Endothelial cell of umbilical vein (primary cell): ENCODE measurements at regions not wholly inside any gene's neighbourhood (a gene's known extent, or its start where the extent isn't known, plus 50 kb on each side); places are given as distances from the start of the nearest gene placed in this dataset.

Source experiments
- BruUV-seq: library from RNA; stranded (reverse); fragments of 400-500 nt; replicated peaks from 2 replicates; lab custom pipeline; 2021; lab: Mats Ljungman, UMichigan
- CTCF ChIA-PET: fragments of 300-600, 350-600 bp; sonication (Branson Sonifier 250); formaldehyde crosslinking; loops from one replicate; lab custom pipeline; 2021; ENCODE audit warnings: antibody characterized with exemption, inconsistent platforms; lab: Charles Lee
- POLR2A ChIA-PET: fragments of 300-600, 350-600 bp; sonication (Branson Sonifier 250); formaldehyde crosslinking; loops from one replicate; lab custom pipeline; 2021; ENCODE audit warnings: antibody characterized with exemption, inconsistent platforms; lab: Charles Lee
- DNase-seq: peaks from one replicate; pipeline ENCODE4 v3.0.0-alpha.2; 2011; ENCODE audit warnings: low read depth, low spot score
- FAIRE-seq: peaks from 2 replicates; lab custom pipeline; 2011; peaks lifted over from hg19 to GRCh38; lab: Jason Lieb, UNC
- H2AFZ ChIP-seq: 2 replicates; pipeline ENCODE4 v1.6.0; 2012; ENCODE audit warnings: low read depth, low read length, control low read depth, inconsistent platforms
- H3K27ac ChIP-seq: 2 replicates; pipeline ENCODE4 v1.5.1; 2011; ENCODE audit warnings: low read depth, mild to moderate bottlenecking, control low read depth, low read length, moderate library complexity; ENCODE audit not compliant: insufficient read depth
- H3K27me3 ChIP-seq, 2 experiments: 2 replicates each; pipeline versions ENCODE4 v1.6.0 to v1.6.1; 2011; ENCODE audit warnings: low read length in 2 of 2, mixed read lengths in 1 of 2; ENCODE audit not compliant: control insufficient read depth in 2 of 2, insufficient read depth in 2 of 2
- H3K36me3 ChIP-seq, 2 experiments: 2 replicates in 1 of 2; 3 replicates in 1 of 2; pipeline ENCODE4 v1.5.1; 2011; ENCODE audit warnings: low read length in 2 of 2, mild to moderate bottlenecking in 1 of 2, moderate library complexity in 1 of 2; ENCODE audit not compliant: control insufficient read depth in 2 of 2, insufficient read depth in 2 of 2; ENCODE audit errors: extremely low read depth in 1 of 2
- H3K4me1 ChIP-seq: 3 replicates; pipeline ENCODE4 v1.5.1; 2011; ENCODE audit warnings: mild to moderate bottlenecking, low read length; ENCODE audit not compliant: control insufficient read depth, insufficient read depth; ENCODE audit errors: extremely low read depth
- H3K4me2 ChIP-seq: 2 replicates; pipeline ENCODE4 v1.6.1; 2011; ENCODE audit warnings: low read length, control low read depth, mixed read lengths; ENCODE audit not compliant: insufficient read depth
- H3K4me3 ChIP-seq, 3 experiments: fragments of 200-600 bp in 1 of 3; sonication (generic), shearing (Covaris generic) in 1 of 3; replicated peaks in 1 of 3; 2 replicates each; pipeline ENCODE4 v1.5.1; 2011 to 2016; ENCODE audit warnings: control low read depth in 3 of 3, low read length in 3 of 3, mild to moderate bottlenecking in 2 of 3, inconsistent platforms in 1 of 3, low read depth in 1 of 3, moderate library complexity in 1 of 3; ENCODE audit not compliant: insufficient read depth in 1 of 3
- H3K79me2 ChIP-seq: 2 replicates; pipeline ENCODE4 v1.6.0; 2012; ENCODE audit warnings: low read length, inconsistent platforms; ENCODE audit not compliant: control insufficient read depth, insufficient read depth
- H3K9ac ChIP-seq: replicated peaks from 2 replicates; pipeline ENCODE3; 2011; ENCODE audit warnings: low read length, control low read depth; ENCODE audit not compliant: insufficient read depth; ENCODE audit errors: extremely low read depth
- H3K9me1 ChIP-seq: replicated peaks from 3 replicates; pipeline ENCODE4 v1.6.0; 2011; ENCODE audit warnings: mild to moderate bottlenecking, low read length; ENCODE audit not compliant: control insufficient read depth, insufficient read depth; ENCODE audit errors: extremely low read depth
- H3K9me3 ChIP-seq: replicated peaks from 2 replicates; pipeline ENCODE4 v1.5.1; 2012; ENCODE audit warnings: low read length, inconsistent platforms; ENCODE audit not compliant: control insufficient read depth, insufficient read depth
- H4K20me1 ChIP-seq: replicated peaks from 2 replicates; pipeline ENCODE3; 2011; ENCODE audit warnings: mild to moderate bottlenecking, low read length; ENCODE audit not compliant: control insufficient read depth, insufficient read depth; ENCODE audit errors: extremely low read depth
- GATA2 ChIP-seq: IDR thresholded peaks from 2 replicates; pipeline ENCODE4 v1.7.0; 2011; ENCODE audit warnings: low read depth, mild to moderate bottlenecking, moderate library complexity, mixed read lengths, low read length; ENCODE audit not compliant: insufficient read length, insufficient read depth
- JUN ChIP-seq: IDR thresholded peaks from 2 replicates; pipeline ENCODE4 v1.6.1; 2011; ENCODE audit warnings: borderline replicate concordance, low read depth; ENCODE audit not compliant: insufficient read length, insufficient read depth
- MYC ChIP-seq: IDR thresholded peaks from one replicate; pipeline ENCODE4 v1.6.1; 2011; ENCODE audit warnings: mild to moderate bottlenecking, low read depth, low read length
- dilution Hi-C: fragments of 300-500 bp; cut with MboI; formaldehyde crosslinking; loops from one replicate; pipeline ENCODE4 v1.15.0; 2019; ENCODE audit warnings: low sequenced_read_pairs; ENCODE audit not compliant: extremely low pct_ligation_motif_present
- intact Hi-C: fragments of 100-400 bp; cut with micrococcal nuclease; formaldehyde crosslinking; loops from one replicate; pipeline ENCODE4 v1.10.0; 2022
- TF ChIP-seq, protein P1 (sequence below): IDR thresholded peaks from 2 replicates; pipeline ENCODE4 v1.6.1; 2011; ENCODE audit not compliant: insufficient read depth, insufficient read length

DNA sequence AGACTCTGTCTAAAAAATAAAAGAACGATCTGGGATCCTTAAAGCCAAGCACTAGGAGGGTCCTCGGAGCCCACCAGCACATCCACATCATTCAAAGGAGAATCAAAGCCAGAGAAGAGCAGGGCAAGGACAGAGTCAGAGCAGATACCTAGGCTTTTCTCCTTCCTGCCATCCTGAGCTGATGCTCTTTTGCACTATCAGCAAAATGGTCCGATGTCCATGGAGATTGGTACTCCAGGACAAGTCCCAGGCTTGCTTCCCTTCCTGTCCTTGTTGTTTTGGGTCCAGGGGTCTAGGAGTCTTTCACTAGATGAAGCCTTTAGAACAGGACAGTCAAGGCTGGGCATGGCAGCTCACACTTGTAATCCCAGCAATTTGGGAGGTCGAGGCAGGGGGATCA is 58.0 kb upstream of the ELN start:
- DNase-seq, result no peak
- no peak for FAIRE-seq
- Histone ChIP-seq H2AFZ (no peak overlapping the region), H3K9me1 (no peaks in the 10 kb centered on the region), H3K9me3 (no peaks in the 10 kb centered on the region), H3K4me1 (no peaks in the 10 kb centered on the region), H3K79me2 (no peaks in the 10 kb centered on the region), H3K4me3 (no peak overlapping the region), H3K4me2 (no peak overlapping the region), H3K36me3 (no peaks in the 10 kb centered on the region), H3K9ac (no peak overlapping the region), H3K27me3 (no peaks in the 10 kb centered on the region), H3K27ac (no peak overlapping the region), H4K20me1 (no peaks in the 10 kb centered on the region)
- ChIA-PET POLR2A (no interaction called here), CTCF (interaction anchor here (1.2 to 2.3 kb wide), 3 partner anchors 9 to 57 kb away, joined by 4 to 21 read pairs (median 4); no protein-coding TSS in a partner anchor)
- intact Hi-C loops, result no loop called here
- dilution Hi-C loops, result no loop called here
- no TSS peak for BruUV-seq
- TF ChIP-seq JUN, result no peak
- TF ChIP-seq GATA2, result no peak

DNA sequence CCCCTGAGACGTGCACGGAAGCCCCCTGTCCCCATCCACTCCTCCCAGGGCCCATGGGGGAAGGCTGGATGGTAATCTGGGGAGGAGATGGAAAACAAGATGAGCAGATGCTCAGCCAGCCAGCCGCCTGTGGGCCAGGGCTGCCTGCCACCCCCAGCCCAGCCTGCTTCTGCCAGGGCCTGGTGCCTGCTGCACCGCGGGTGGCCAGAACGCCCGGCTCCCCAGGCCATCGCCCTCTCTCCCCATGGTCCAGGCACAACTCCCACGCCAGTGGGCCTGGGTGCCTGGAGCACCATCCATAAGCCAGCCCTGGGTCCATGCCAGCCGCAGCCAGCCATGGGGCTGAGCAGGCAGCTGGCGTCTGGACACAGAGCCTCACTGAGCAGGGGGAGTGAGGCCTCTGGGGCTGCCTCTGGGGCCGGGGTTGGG is 57.2 kb upstream of the ELN start:
- intact Hi-C loops, result no loop called here
- Histone ChIP-seq H4K20me1 (no peaks in the 10 kb centered on the region), H3K27ac (no peak overlapping the region), H3K4me3 (no peak overlapping the region), H2AFZ (no peak overlapping the region), H3K9me1 (no peaks in the 10 kb centered on the region), H3K9me3 (no peaks in the 10 kb centered on the region), H3K36me3 (no peaks in the 10 kb centered on the region), H3K27me3 (no peaks in the 10 kb centered on the region), H3K79me2 (no peaks in the 10 kb centered on the region), H3K4me2 (no peak overlapping the region), H3K9ac (no peak overlapping the region), H3K4me1 (no peaks in the 10 kb centered on the region)
- ChIA-PET CTCF (interaction anchor here (1.2 to 2.3 kb wide), 3 partner anchors 8 to 56 kb away, joined by 4 to 21 read pairs (median 4); no protein-coding TSS in a partner anchor), POLR2A (no interaction called here)
- TF ChIP-seq GATA2, result no peak
- TF ChIP-seq, protein P1, sequence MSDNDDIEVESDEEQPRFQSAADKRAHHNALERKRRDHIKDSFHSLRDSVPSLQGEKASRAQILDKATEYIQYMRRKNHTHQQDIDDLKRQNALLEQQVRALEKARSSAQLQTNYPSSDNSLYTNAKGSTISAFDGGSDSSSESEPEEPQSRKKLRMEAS, result no peak
- no peak for TF ChIP-seq MYC
- no peak for TF ChIP-seq JUN
- BruUV-seq, result no TSS peak
- FAIRE-seq, result no peak
- dilution Hi-C loops, result no loop called here
- DNase-seq, result no peak
